ENCODE measurements at regions not wholly inside any gene's neighbourhood (a gene's known extent, or its start where the extent isn't known, plus 50 kb on each side); places are given as distances from the start of the nearest gene placed in this dataset.

DNA sequence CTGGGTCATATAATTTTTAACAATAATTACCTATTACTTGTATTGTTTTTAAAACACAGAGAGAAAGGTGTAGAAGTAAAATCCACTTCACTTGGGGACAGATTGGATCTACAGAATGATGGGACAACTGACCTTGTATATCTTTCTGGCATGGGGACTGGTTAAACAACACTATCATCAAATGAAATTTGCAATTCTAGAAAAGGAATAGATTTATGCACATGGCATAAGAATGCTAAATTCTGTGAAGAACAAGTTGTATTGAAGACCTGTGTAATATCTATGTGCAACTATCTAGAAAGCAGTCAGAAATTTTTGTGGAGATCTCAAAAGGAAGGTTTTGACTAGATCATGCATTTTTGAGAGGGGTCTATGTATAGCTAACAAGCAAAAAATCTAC lies 106.3 kb upstream of the BMP5 start:
- TF ChIP-seq POLR2A (IDR thresholded peaks at IDR 0.05; ENCODE audit: low read length) (no peak), GATA1 (IDR thresholded peaks at IDR 0.05; ENCODE audit: low read depth, low read length) (no peak)
